GM21576 (cell line): ENCODE measurements at regions not wholly inside any gene's neighbourhood (a gene's known extent, or its start where the extent isn't known, plus 50 kb on each side); places are given as distances from the start of the nearest gene placed in this dataset.

ENCODE experiments used
- ATAC-seq: cut with Tn5 transposase; IDR thresholded peaks from one replicate; pipeline ENCODE4 v1.9.1; 2021; ENCODE audit warnings: mild to moderate bottlenecking, moderate library complexity; ENCODE audit not compliant: unreplicated experiment

DNA sequence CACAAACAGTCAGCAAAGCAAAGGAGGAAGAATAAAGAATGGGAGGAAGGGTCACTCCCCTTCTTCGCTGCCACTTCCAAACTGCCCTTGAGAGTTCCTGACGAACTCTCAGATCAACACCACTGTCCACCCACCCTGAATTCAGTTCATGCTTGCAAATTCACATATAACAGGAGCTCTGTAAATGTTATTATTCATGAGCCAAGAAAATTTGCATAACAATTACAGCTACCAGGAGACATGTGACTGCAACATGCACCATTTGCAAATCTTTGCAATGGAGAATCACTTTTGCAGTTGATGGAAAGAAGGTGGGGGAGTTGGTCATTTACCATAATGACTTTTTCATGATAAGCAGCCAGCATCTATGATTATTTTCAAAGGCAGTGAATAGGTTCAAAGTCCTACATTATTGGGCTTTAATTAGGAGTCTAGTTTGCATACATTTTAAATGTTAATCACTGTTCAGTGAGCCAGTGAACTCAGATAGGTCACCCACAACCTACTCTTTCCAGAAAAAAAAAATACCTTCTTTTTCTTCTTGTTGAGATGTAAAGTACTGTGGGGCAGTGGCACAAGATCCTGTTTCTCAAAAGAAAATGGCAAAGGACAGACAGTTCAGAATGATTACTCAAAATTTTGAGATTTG is 149.7 kb downstream of the CAAP1 start:
- ATAC-seq: no peak

DNA sequence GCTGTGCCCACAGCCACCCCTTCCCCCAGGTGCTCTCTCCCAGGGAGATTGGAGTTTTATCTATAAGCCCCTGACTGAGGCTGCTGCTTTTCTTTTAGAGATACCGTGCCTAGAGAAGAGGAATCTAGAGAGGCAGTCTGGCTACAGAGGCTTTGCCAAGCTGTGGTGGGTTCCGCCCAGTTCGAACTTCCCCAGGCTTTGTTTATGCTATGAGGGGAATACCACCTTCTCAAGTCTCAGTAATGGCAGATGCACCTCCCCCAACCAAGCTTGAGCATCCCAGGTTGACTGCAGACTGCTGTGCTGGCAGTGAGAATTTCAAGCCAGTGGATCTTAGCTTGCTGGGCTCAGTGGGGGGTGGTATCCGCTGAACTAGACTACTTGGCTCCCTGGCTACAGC is 157.4 kb downstream of the CAAP1 start:
- ATAC-seq: no peak

DNA sequence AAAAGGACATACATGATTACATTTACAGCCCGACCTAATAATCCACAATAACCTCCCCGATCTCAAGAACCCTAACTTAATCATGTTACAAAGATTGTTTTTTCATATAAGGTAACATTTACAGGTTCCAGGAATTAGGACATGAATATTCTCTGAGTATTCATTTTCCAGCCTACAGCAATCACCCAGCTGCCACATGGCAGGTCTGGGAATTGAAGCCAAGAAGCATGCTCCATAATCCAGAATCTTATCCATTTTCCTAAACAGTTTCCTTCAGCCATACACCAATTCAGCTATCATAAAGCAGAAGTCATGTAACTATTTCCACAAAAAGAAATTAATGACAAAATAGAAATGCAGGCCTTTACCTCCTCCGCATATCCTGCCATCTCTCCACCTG is 163.4 kb downstream of the CAAP1 start:
- ATAC-seq: no peak

DNA sequence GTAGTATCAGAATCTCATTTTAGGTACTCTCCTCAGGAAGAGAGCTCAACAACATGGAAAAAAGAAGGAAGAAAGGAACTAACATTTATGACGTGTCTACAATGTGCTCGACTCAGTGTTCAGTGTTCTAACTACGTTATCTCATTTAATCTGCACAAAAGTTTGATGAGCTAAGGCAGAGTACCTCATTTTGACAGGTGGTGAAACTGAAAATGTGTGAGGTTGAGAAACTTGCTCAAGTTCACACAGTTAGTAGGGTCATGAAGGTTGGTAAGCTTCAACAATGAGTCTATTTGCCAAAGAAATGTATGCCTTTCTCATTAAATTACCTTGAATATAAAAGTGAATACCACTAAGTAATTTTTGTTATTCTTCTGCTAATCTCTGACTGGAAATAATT is 165.1 kb downstream of the CAAP1 start:
- ATAC-seq: peak; percentile 66

DNA sequence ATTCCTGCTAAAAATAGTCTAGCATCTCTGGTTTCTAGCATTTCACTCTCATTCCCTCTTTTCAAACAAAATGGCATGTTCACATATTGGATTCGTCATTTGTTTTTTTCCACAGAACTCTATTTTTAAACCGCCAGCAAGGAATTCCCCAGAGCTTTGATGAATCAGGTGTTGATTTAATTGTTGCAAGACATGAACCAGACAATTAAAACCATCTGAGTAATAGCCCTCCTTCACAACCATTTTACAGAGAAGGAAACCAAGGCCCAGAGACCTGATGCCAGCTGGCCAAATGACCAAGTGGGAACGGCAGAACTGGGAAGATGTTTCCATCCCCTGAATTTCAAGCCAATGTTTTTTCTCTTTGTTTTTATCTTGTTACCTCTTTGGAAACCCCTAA is 167.0 kb downstream of the CAAP1 start:
- no peak for ATAC-seq

DNA sequence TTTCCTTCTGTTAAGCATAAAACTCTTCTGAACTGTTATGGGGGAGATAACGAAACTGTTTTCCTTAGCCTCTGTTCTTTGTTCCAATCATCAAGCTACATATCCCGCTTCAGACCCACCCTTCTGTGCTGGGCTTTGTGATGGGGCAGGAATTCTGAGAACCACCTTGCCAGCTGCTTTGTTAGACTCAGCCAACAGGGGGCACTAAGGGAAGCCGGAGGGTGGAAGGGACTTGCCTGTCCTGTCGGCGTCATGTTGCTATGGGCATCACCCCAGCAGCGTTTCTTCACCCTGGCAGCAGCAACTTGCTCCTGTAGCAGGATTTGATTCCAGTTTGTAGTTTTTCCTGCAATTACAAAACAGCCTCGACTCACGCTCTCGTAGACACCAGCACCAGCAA is 169.1 kb downstream of the CAAP1 start:
- ATAC-seq: peak; percentile 78

DNA sequence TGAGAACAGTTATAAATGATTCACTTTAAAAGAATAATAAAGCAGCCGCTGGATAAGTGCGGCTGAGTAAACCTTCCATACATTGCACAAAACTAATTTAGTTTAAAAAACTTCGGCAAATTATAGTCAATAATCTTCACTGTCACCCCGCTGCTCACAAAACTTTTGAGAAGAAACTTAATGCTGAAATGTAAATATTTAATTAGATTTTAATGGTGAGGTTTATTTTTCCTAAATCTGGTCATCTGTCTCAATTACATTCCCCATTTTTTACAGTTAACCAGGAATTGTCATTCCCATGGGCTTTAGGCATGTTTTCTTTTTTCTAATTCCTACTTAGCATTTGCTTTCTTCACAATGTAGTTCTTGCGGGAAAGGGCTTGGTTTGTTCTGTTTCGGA is 169.8 kb downstream of the CAAP1 start:
- ATAC-seq: no peak

DNA sequence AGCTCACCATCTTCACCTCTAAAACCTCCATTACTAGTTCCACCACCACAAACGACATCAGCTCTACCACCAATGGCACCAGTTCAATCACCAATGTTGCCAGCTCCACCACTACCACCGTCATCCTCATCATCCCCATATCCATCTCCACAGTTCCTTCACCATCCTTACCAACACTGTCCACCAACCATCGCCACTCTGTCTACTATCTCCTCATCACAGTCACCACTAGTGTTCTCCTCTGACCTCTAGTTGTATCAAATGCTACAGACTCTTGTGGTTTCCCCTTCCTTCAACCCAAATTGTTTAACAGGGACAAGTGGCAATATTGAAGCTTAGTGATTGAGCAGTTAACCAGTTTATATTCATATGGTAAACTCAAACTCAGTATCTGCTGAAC is 182.6 kb downstream of the CAAP1 start:
- ATAC-seq: no peak

DNA sequence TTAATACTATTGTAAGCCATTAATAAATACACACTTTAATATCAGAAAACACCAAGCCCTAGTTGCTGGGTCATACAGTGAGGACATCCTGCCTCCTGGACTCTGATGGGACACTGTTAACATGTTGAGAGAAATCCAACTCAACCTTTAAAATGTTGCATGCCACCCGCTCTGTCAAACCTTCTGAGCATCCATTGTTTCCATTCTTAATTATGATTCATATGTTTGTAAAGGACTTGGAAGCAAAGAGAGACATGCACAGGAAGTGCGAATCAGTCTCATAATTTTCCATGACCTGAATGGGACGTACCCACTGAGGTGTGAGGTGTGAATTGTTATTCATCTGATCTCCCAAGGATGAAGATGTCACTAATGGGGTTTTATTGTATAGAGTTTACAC is 186.4 kb downstream of the CAAP1 start:
- no peak for ATAC-seq

DNA sequence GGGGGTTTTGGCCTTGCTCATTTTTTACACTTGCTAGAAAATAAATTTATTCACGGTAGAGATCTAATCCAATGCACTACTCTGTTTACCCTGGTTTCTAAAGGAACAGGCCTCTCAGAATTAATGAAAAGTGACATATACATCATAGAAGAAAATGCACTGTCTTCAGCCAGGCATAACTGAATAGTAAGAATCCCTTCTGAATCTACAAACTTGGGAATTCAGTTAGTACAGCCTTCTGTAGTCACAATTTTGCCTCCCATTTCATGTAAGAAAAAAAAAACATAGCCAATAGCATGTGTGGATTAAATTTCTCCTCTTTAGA is 197.3 kb downstream of the CAAP1 start:
- ATAC-seq: no peak

DNA sequence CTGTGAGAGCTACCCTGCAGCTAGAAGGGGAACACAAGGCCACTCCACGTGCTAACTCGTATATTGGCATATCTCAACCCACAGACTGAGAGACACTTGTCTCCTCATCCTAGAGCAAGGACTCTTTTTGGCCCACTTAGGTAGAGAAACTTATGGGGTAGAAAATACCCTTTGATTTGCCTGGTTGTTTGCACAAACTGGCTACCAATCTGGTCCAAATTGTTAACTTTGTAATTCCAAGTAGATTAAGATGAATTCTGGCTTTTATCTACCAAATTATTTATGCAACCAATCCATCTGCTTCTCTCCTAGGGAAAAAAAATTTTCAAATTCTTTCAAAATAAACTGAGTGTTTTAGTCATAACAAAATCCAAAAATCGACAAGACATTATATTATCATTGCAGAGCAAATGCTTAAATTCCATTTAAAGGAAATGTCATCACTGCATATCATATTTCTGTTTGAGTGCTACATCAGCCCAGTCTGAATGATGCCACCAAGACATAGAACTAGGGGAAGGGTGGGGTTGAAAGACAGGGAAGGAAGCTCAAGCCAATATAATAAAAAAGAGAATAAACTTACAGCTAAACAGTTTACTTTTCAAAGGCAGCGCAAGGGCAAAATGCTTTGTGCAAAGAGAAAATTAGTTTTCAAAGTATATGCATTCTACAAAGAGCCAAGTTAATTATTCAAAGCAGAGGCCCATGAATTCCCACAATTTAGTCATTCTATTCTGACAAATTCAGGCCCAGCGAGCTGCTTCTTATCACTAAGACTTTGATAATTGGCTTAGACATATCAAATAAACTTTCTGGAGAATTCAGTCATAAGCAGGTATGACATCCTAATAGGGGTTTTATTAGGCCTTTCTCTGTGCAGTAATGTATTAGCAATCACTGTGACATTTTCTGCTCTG is 198.0 kb downstream of the CAAP1 start:
- no peak for ATAC-seq

DNA sequence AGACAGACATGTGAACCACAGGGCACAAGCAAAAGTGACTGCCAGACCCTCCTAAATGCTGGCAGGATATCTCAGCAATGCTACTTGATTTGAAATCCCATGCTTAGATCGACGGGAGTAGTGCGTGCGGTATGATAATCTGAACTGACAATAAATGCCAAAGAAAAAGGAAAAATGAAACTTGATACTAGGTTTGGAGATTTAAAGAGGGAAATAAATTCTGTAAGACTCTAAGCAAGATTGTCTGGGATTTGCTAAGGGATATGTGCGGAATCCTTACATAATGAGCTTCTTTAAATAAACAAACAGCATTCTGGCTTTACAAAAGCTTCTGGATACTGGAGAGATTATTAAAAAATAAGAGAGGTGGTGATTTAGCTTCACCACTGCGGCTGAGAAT is 203.6 kb downstream of the CAAP1 start:
- ATAC-seq: no peak

DNA sequence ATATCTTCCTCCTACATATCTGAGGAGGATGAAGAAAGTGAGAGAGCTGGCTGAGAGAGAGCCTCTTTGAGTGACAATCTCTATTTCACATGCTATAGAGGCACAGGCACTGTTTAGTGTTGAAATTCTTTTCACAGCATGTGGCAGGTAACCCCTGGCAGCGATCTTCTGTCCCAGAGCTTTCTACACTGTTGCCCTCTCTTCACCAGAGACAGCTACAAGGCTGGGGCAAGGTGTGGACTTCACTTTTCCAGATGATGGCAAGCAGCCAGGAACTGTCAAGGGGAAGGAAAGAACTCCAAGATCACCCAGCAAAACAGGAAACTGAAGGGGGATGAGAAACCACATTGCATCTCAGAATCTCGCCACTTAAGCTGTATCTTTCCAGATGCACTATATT is 205.2 kb downstream of the CAAP1 start:
- ATAC-seq: no peak

DNA sequence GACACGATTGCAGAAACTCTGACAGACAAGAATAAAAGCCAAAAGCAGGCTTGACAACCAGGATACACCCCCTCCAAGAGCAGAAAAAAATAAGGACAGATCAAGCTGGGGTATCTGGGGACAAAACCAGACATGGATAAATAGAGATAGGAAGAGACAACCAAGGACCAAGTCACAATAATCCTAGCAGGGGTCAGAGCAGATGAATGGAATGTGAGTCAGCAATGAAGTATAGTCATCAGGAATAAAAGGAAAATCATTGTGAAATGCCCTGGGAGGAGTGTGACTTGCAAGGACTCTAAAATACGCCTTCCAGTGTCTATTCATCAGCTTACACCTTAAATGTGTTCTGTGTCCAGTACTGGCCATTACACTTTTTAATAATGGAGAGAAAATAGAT is 206.8 kb downstream of the CAAP1 start:
- ATAC-seq: no peak

DNA sequence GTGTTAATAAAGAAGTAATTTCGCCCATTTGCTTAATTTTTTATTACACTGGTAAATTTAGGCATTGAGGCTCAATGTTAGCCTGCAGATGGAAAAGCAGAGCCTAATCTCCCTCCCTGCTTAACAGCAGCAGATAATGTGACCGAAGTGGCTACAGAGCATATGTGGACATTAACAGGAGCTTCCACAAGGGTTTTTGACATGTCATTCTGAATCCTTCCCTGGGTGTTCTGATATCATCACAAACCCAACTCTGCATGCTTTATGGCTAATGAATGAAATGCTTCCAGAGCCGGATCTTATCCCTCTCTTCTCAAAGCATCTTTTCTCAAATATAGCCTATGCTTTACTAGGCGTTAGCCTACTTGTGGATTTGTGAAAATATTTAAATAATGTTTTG is 208.6 kb downstream of the CAAP1 start:
- no peak for ATAC-seq

DNA sequence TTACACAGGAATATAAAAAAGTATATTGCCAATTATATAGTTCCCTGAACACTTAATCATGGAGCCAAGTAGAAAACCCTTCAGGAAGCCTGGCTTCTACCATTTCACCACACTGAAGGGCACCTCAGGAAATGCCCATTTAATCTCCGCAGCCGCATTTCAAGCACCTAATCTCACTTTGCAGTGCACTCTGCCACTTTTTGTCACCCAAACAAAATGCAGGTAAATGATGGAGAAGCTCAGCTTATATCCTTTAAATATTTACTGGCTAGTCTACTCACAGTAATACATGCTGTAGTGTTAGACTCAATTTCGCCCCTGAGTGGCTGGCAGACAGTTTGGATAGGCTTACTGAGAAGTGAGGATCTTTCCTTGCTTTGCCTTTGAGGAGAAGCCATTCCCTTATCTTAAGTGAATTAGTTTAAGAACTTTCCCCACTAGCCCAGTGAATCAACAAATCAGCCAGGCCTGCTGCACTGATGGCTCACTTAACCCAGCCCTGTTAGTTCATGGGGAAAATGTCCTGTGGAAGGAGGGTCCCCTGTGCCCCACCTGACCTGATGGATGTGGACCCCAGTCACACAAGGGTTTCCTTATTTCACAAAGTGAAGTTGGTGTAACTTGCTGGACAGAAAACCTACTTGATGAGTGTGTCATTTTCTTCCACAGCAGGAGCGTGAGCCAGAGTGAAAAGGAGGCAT is 209.7 kb downstream of the CAAP1 start:
- no peak for ATAC-seq

DNA sequence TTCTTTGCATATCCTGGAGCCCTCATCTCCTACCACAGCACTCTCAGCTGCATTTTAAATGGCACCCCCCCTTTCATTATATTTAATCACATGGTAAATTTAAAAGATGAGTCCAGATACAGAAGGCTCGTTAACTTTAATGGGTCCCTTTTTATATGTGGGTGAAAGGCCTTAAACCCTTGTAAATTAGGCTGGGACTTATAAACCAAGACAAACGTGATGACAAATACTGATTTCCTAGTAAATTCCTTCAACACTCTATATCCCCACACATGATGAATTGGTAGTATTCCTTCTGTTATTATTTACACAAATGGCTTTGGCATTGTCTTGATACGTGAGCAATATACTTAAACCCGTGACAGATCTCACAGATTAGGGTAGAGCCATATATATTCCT is 210.6 kb downstream of the CAAP1 start:
- no peak for ATAC-seq

DNA sequence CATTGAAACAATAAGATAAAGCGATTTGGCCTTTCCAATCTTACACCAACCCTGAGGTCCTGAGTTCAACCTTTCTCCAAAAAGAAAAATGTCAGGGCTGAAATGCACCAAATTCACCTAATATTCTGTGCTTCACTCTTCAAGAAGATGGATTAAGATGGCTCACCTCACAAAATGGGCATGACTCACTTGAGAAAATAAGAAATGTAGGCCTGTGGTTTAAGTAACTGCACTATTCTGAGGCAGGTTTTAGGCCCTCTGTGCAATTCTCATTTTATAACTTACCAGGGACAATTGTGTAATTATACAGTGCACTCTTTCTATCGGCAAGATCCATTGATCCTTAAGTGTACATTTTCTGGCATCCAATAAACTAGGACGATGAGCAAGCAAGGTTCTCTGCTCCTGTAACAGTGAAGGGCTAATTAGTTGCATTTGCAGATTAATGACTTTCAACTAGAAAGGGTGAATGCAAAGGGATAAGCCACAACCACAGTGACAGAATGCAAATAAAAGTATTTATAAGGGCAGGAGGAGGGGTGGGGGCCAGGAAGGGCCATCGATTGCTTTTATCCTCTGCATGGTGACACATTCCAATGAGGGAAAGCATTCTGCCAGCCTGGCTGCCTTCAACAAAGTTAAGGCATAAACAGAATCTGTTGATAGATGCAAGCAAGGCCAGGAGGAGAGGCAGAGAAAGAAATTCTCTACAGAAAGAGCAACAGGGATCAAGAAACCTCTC is 214.5 kb downstream of the CAAP1 start:
- no peak for ATAC-seq

DNA sequence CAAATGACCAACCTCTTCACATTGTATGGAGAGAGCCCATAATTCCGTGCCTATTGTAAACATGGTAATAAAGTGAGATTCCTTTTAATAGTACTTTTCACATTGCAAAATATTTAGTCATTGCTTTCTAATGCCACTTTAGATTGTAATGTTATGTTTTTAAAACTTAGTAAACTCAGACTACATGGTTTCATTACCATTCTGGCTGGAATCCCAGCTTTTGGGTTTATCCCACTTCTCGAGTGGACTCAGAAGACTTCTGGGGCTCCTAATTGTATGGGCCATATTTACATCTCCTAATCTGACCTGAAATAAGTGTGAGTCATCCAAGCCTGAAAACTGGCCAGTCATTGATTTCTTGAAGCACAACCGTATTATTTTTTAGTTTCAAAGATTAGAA is 217.6 kb downstream of the CAAP1 start:
- ATAC-seq: no peak

DNA sequence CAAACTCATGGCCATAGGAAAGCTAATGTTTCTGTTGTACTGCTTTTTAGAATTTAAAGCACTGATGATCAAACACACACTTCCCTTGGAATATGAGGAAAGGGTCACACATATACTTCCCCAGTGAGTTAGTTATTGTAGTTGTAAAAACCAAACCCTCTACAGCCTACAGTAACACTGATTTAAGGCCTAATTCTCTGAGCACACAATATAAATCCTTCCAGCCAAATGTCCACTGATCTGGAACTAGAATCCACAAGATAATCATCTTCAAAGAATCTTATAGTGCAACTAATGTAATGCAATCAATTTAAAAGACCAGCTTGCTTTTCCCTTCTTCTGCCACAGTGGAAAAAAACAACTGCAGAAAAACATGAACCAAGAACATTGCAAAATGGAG is 219.3 kb downstream of the CAAP1 start:
- no peak for ATAC-seq
